ENCODE measurements at regions not wholly inside any gene's neighbourhood (a gene's known extent, or its start where the extent isn't known, plus 50 kb on each side); places are given as distances from the start of the nearest gene placed in this dataset.

- no peak for TF ChIP-seq CTCF (IDR thresholded peaks at IDR 0.05)
- no peak for TF ChIP-seq TCF7L2 (IDR thresholded peaks at IDR 0.05; ENCODE audit: low read depth, low read length)
- no peak for TF ChIP-seq REST (IDR thresholded peaks at IDR 0.05; ENCODE audit: insufficient read depth in 1 of 2, low read depth in 2 of 2, low read length in 1 of 2)
These were observed 889.8 kb downstream of the CENPC start for GRCh38 chr4:66655505-66655904.

Data from Panc1 (cell line).